GM23338 (cell line): ENCODE measurements at regions not wholly inside any gene's neighbourhood (a gene's known extent, or its start where the extent isn't known, plus 50 kb on each side); places are given as distances from the start of the nearest gene placed in this dataset.

ENCODE experiments used
- EZH2 ChIP-seq: fragments of 200-600 bp; sonication (generic); IDR thresholded peaks from one replicate; pipeline ENCODE4 v1.8.0; 2017; ENCODE audit warnings: antibody characterized with exemption, mild to moderate bottlenecking, low read depth; ENCODE audit not compliant: unreplicated experiment
- JUNB ChIP-seq: IDR thresholded peaks from one replicate; pipeline ENCODE4 v1.6.1; 2016; ENCODE audit warnings: antibody characterized with exemption; ENCODE audit not compliant: unreplicated experiment
- NANOG ChIP-seq: IDR thresholded peaks from 2 replicates; pipeline ENCODE4 v1.6.1; 2016; ENCODE audit warnings: antibody characterized with exemption, borderline replicate concordance
- POLR2AphosphoS5 ChIP-seq: IDR thresholded peaks from 2 replicates; pipeline ENCODE4 v1.6.1; 2016; ENCODE audit warnings: antibody characterized with exemption, low read depth
- ZNF114 ChIP-seq: fragments of 250-450 bp; sonication (Bioruptor Pico); IDR thresholded peaks from 2 replicates; pipeline ENCODE4 v1.5.0; 2020; ENCODE audit warnings: mild to moderate bottlenecking, moderate library complexity
- TF ChIP-seq, protein P1 (sequence below): fragments of 250-450 bp; sonication (Bioruptor Pico); IDR thresholded peaks from 2 replicates; pipeline ENCODE4 v1.5.0; 2020; ENCODE audit warnings: mild to moderate bottlenecking, moderate library complexity
- TF ChIP-seq, protein P2 (sequence below): IDR thresholded peaks from one replicate; pipeline ENCODE4 v1.6.1; 2018; ENCODE audit warnings: antibody characterized with exemption; ENCODE audit not compliant: unreplicated experiment

DNA sequence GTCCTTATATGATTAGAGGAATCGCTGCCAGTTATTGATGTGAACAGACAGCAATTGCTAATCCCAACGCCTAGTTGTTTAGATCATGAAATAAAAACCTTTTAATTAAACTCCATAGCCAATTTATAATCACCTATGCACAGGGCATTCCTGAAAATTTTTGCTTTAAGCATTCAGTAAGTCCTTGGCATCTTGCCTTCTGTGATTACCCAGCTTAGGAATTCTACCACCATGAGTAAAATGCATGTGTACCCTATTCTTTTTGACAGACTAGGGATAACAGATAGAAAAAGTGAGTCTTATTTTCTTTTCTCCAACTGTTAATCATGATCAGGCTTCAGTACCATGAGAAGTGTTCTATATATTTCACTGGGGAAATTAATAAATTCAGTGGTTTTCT lies 995.3 kb upstream of the GRIA3 start (continued):
- TF ChIP-seq, protein P1, sequence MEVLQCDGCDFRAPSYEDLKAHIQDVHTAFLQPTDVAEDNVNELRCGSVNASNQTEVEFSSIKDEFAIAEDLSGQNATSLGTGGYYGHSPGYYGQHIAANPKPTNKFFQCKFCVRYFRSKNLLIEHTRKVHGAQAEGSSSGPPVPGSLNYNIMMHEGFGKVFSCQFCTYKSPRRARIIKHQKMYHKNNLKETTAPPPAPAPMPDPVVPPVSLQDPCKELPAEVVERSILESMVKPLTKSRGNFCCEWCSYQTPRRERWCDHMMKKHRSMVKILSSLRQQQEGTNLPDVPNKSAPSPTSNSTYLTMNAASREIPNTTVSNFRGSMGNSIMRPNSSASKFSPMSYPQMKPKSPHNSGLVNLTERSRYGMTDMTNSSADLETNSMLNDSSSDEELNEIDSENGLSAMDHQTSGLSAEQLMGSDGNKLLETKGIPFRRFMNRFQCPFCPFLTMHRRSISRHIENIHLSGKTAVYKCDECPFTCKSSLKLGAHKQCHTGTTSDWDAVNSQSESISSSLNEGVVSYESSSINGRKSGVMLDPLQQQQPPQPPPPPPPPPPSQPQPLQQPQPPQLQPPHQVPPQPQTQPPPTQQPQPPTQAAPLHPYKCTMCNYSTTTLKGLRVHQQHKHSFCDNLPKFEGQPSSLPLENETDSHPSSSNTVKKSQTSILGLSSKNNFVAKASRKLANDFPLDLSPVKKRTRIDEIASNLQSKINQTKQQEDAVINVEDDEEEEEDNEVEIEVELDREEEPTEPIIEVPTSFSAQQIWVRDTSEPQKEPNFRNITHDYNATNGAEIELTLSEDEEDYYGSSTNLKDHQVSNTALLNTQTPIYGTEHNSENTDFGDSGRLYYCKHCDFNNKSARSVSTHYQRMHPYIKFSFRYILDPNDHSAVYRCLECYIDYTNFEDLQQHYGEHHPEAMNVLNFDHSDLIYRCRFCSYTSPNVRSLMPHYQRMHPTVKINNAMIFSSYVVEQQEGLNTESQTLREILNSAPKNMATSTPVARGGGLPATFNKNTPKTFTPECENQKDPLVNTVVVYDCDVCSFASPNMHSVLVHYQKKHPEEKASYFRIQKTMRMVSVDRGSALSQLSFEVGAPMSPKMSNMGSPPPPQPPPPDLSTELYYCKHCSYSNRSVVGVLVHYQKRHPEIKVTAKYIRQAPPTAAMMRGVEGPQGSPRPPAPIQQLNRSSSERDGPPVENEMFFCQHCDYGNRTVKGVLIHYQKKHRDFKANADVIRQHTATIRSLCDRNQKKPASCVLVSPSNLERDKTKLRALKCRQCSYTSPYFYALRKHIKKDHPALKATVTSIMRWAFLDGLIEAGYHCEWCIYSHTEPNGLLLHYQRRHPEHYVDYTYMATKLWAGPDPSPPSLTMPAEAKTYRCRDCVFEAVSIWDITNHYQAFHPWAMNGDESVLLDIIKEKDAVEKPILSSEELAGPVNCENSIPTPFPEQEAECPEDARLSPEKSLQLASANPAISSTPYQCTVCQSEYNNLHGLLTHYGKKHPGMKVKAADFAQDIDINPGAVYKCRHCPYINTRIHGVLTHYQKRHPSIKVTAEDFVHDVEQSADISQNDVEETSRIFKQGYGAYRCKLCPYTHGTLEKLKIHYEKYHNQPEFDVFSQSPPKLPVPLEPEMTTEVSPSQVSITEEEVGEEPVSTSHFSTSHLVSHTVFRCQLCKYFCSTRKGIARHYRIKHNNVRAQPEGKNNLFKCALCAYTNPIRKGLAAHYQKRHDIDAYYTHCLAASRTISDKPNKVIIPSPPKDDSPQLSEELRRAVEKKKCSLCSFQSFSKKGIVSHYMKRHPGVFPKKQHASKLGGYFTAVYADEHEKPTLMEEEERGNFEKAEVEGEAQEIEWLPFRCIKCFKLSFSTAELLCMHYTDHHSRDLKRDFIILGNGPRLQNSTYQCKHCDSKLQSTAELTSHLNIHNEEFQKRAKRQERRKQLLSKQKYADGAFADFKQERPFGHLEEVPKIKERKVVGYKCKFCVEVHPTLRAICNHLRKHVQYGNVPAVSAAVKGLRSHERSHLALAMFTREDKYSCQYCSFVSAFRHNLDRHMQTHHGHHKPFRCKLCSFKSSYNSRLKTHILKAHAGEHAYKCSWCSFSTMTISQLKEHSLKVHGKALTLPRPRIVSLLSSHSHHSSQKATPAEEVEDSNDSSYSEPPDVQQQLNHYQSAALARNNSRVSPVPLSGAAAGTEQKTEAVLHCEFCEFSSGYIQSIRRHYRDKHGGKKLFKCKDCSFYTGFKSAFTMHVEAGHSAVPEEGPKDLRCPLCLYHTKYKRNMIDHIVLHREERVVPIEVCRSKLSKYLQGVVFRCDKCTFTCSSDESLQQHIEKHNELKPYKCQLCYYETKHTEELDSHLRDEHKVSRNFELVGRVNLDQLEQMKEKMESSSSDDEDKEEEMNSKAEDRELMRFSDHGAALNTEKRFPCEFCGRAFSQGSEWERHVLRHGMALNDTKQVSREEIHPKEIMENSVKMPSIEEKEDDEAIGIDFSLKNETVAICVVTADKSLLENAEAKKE, result no peak
- no peak for TF ChIP-seq NANOG
- TF ChIP-seq ZNF114 (CRISPR knock-in tag), result no peak
- TF ChIP-seq, protein P2, sequence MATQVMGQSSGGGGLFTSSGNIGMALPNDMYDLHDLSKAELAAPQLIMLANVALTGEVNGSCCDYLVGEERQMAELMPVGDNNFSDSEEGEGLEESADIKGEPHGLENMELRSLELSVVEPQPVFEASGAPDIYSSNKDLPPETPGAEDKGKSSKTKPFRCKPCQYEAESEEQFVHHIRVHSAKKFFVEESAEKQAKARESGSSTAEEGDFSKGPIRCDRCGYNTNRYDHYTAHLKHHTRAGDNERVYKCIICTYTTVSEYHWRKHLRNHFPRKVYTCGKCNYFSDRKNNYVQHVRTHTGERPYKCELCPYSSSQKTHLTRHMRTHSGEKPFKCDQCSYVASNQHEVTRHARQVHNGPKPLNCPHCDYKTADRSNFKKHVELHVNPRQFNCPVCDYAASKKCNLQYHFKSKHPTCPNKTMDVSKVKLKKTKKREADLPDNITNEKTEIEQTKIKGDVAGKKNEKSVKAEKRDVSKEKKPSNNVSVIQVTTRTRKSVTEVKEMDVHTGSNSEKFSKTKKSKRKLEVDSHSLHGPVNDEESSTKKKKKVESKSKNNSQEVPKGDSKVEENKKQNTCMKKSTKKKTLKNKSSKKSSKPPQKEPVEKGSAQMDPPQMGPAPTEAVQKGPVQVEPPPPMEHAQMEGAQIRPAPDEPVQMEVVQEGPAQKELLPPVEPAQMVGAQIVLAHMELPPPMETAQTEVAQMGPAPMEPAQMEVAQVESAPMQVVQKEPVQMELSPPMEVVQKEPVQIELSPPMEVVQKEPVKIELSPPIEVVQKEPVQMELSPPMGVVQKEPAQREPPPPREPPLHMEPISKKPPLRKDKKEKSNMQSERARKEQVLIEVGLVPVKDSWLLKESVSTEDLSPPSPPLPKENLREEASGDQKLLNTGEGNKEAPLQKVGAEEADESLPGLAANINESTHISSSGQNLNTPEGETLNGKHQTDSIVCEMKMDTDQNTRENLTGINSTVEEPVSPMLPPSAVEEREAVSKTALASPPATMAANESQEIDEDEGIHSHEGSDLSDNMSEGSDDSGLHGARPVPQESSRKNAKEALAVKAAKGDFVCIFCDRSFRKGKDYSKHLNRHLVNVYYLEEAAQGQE, result no peak
- no peak for TF ChIP-seq EZH2
- no peak for TF ChIP-seq POLR2AphosphoS5
- TF ChIP-seq JUNB, result no peak
